ENCODE measurements at regions not wholly inside any gene's neighbourhood (a gene's known extent, or its start where the extent isn't known, plus 50 kb on each side); places are given as distances from the start of the nearest gene placed in this dataset.

DNA sequence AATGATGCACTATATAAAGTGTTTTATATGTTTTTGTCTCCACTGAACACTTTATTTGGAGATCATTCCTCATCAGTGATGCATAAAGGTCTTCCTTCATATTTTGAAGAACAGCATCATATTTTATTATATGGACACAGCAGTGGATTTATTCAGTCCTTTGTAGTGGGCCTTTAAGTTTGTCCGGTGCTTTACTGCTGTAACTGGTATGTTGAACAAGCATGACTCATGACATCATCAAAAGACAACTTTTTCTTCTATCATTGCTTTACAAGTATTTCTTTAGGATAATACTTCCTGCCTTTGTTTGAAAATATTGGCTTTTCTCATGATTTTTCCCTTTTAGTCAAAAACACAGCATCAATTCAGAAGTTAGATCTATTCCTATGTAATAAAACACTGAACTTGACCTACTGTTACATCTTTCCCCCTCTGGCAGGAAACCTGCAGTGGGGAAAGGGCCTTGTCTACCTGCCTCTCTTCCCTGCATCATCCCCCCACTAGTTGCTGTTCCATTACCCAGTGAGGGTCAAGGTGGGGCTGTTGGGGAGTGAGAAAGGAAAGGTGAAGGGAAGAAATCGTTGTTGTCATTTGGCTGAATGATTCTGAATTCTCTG lies 241.2 kb downstream of the CYP26B1 start:
- intact Hi-C loops (cut with micrococcal nuclease; ENCODE audit: unreplicated experiment), result no loop called here
- H3K4me3 Mint-ChIP-seq (ENCODE audit: low read depth, unreplicated experiment), result no peak overlapping the region
- no peaks in the 10 kb centered on the region for H3K9me3 Mint-ChIP-seq (ENCODE audit: low read depth, unreplicated experiment)
- TF ChIP-seq, protein P1, sequence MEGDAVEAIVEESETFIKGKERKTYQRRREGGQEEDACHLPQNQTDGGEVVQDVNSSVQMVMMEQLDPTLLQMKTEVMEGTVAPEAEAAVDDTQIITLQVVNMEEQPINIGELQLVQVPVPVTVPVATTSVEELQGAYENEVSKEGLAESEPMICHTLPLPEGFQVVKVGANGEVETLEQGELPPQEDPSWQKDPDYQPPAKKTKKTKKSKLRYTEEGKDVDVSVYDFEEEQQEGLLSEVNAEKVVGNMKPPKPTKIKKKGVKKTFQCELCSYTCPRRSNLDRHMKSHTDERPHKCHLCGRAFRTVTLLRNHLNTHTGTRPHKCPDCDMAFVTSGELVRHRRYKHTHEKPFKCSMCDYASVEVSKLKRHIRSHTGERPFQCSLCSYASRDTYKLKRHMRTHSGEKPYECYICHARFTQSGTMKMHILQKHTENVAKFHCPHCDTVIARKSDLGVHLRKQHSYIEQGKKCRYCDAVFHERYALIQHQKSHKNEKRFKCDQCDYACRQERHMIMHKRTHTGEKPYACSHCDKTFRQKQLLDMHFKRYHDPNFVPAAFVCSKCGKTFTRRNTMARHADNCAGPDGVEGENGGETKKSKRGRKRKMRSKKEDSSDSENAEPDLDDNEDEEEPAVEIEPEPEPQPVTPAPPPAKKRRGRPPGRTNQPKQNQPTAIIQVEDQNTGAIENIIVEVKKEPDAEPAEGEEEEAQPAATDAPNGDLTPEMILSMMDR (IDR thresholded peaks at IDR 0.05; ENCODE audit: unreplicated experiment), result no peak
- H3K4me1 Mint-ChIP-seq (ENCODE audit: low read depth, unreplicated experiment), result no peaks in the 10 kb centered on the region
- CTCF ChIA-PET, result no interaction called here
- H3K36me3 Mint-ChIP-seq (ENCODE audit: insufficient read depth, unreplicated experiment), result no peaks in the 10 kb centered on the region
- BruUV-seq (replicated peaks), result no TSS peak
- no peak overlapping the region for H3K27ac Mint-ChIP-seq (ENCODE audit: unreplicated experiment)
- peaks cover 54% of the 10 kb centered on the region for H3K27me3 Mint-ChIP-seq (ENCODE audit: unreplicated experiment)
- no peak for DNase-seq

DNA sequence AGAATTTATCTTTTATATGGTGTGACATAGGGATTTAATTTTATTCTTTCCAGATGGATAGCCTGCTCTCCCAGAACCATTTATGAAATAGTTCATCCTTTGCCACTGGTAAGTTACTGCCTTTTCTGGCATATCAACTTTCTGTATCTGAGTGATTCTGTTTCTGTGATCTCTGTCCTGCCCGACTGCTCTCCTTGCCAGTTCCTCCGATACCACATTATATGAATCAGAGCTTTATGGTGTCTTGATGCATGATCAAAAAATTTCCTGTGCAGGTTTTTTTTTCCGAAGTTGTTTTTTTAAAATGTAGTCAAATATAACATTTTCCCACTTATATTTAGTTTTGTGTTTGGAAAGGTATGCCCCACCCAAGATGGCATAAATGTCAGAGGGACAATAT lies 242.5 kb downstream of the CYP26B1 start:
- Mint-ChIP-seq H3K36me3 (ENCODE audit: insufficient read depth, unreplicated experiment) (no peaks in the 10 kb centered on the region), H3K9me3 (ENCODE audit: low read depth, unreplicated experiment) (no peaks in the 10 kb centered on the region), H3K27ac (ENCODE audit: unreplicated experiment) (no peak overlapping the region), H3K27me3 (ENCODE audit: unreplicated experiment) (peaks cover 67% of the 10 kb centered on the region), H3K4me1 (ENCODE audit: low read depth, unreplicated experiment) (no peaks in the 10 kb centered on the region), H3K4me3 (ENCODE audit: low read depth, unreplicated experiment) (no peak overlapping the region)
- intact Hi-C loops (cut with micrococcal nuclease; ENCODE audit: unreplicated experiment), result no loop called here
- TF ChIP-seq, protein P1 (IDR thresholded peaks at IDR 0.05; ENCODE audit: unreplicated experiment), result no peak
- DNase-seq, result no peak
- BruUV-seq (replicated peaks), result no TSS peak
- CTCF ChIA-PET, result no interaction called here

DNA sequence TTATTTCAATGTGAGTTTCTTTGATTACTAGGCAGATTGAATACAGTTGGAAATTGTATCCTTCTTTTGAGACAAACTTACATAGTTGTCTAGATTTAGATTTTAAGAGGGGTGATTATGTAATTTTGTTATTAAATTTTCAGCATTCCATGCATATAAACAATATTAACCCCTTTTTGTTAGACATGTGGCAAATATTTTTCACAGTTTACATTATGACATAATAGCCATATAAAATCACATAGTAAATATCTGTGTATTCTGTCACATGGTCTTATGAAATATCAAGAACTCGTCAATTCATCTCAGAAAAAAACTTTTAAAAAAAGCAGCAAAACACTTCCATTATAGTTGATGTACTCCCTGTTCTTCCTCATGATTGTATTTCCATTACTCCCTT lies 243.8 kb downstream of the CYP26B1 start:
- Mint-ChIP-seq H3K27me3 (ENCODE audit: unreplicated experiment) (peaks cover 80% of the 10 kb centered on the region), H3K4me3 (ENCODE audit: low read depth, unreplicated experiment) (no peak overlapping the region), H3K27ac (ENCODE audit: unreplicated experiment) (no peak overlapping the region), H3K36me3 (ENCODE audit: insufficient read depth, unreplicated experiment) (no peaks in the 10 kb centered on the region), H3K9me3 (ENCODE audit: low read depth, unreplicated experiment) (no peaks in the 10 kb centered on the region), H3K4me1 (ENCODE audit: low read depth, unreplicated experiment) (no peaks in the 10 kb centered on the region)
- TF ChIP-seq, protein P1 (IDR thresholded peaks at IDR 0.05; ENCODE audit: unreplicated experiment), result no peak
- CTCF ChIA-PET, result no interaction called here
- BruUV-seq (replicated peaks), result no TSS peak
- DNase-seq, result no peak
- intact Hi-C loops (cut with micrococcal nuclease; ENCODE audit: unreplicated experiment), result no loop called here

DNA sequence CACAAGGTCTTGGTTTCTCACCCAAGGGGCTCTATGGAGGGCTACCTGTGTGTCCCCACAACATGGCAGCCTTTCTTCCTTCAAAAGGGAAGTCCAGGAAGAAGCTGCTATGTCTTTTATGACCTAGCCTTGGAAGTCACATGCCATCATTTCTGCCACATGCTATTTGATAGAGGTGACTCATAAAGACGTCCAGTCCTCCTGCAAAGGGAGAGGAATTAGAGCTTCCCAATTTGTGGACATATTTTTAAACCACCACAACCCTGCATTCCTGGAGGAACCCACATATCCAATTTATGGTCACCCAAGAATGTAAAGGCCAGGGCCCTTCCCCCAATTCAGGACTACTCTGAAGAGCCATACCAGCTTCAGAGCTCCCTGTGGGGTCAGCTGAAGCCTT lies 246.2 kb downstream of the CYP26B1 start:
- Mint-ChIP-seq H3K4me1 (ENCODE audit: low read depth, unreplicated experiment) (no peaks in the 10 kb centered on the region), H3K36me3 (ENCODE audit: insufficient read depth, unreplicated experiment) (no peaks in the 10 kb centered on the region), H3K27ac (ENCODE audit: unreplicated experiment) (no peak overlapping the region), H3K27me3 (ENCODE audit: unreplicated experiment) (peaks cover 77% of the 10 kb centered on the region), H3K9me3 (ENCODE audit: low read depth, unreplicated experiment) (no peaks in the 10 kb centered on the region), H3K4me3 (ENCODE audit: low read depth, unreplicated experiment) (no peak overlapping the region)
- BruUV-seq (replicated peaks), result no TSS peak
- CTCF ChIA-PET, result interaction anchor here (0.6 kb wide), 1 partner anchor 212 kb away, joined by 3 read pairs; no protein-coding TSS in a partner anchor
- TF ChIP-seq, protein P1 (IDR thresholded peaks at IDR 0.05; ENCODE audit: unreplicated experiment), result no peak
- DNase-seq, result no peak
- intact Hi-C loops (cut with micrococcal nuclease; ENCODE audit: unreplicated experiment), result no loop called here

Measured in Calu3 (cell line).